ENCODE measurements at regions not wholly inside any gene's neighbourhood (a gene's known extent, or its start where the extent isn't known, plus 50 kb on each side); places are given as distances from the start of the nearest gene placed in this dataset.

DNA sequence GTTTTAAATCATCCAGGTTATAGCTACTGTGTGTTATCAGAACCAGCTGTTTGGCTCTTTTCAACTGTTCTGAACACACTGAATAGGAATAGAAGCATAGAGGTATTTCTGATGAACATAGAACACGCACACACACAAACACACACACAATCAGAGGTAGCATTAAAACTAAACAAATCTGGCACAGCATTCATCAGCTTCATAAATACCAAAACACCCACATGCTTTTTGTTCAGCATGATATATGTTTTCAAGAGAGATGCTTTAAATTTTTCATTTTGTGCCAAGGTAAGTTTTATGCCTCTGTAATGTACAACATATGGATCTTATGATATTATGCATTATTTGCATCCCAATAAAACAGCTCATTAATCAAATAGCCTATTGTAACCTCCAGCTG is 208.6 kb downstream of the GALC start:
- H3K4me3 ChIP-seq (ENCODE audit: insufficient read depth, low read depth, low read length): no peak overlapping the region
- H3K23ac ChIP-seq (ENCODE audit: low read depth, low read length): no peak overlapping the region
- H3K4me2 ChIP-seq (ENCODE audit: low read depth, low read length): no peak overlapping the region
- no peak overlapping the region for H2BK20ac ChIP-seq (ENCODE audit: low read depth, low read length)
- ATAC-seq (ENCODE audit: low read depth): no peak
- no peaks in the 10 kb centered on the region for H3K9me1 ChIP-seq (ENCODE audit: insufficient read depth, low read length)
- no peak overlapping the region for H2AK5ac ChIP-seq (ENCODE audit: low read depth, low read length)
- TF ChIP-seq RCOR1 (IDR thresholded peaks at IDR 0.05; ENCODE audit: insufficient replicate concordance, low read length) (no peak), SMC3 (IDR thresholded peaks at IDR 0.05; ENCODE audit: low read depth, low read length) (no peak), MAFK (IDR thresholded peaks at IDR 0.05; ENCODE audit: low read depth, low read length) (no peak), FOS (IDR thresholded peaks at IDR 0.05; ENCODE audit: low read depth, low read length) (no peak), NFE2L2 (IDR thresholded peaks at IDR 0.05; ENCODE audit: low read depth, low read length) (no peak)
- TF ChIP-seq, protein P1, sequence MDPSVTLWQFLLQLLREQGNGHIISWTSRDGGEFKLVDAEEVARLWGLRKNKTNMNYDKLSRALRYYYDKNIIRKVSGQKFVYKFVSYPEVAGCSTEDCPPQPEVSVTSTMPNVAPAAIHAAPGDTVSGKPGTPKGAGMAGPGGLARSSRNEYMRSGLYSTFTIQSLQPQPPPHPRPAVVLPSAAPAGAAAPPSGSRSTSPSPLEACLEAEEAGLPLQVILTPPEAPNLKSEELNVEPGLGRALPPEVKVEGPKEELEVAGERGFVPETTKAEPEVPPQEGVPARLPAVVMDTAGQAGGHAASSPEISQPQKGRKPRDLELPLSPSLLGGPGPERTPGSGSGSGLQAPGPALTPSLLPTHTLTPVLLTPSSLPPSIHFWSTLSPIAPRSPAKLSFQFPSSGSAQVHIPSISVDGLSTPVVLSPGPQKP (IDR thresholded peaks at IDR 0.05; ENCODE audit: borderline replicate concordance, low read depth, low read length): no peak
- TF ChIP-seq, protein P2, sequence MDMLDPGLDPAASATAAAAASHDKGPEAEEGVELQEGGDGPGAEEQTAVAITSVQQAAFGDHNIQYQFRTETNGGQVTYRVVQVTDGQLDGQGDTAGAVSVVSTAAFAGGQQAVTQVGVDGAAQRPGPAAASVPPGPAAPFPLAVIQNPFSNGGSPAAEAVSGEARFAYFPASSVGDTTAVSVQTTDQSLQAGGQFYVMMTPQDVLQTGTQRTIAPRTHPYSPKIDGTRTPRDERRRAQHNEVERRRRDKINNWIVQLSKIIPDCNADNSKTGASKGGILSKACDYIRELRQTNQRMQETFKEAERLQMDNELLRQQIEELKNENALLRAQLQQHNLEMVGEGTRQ (IDR thresholded peaks at IDR 0.05; ENCODE audit: low read depth, low read length): no peak
- TF ChIP-seq, protein P3, sequence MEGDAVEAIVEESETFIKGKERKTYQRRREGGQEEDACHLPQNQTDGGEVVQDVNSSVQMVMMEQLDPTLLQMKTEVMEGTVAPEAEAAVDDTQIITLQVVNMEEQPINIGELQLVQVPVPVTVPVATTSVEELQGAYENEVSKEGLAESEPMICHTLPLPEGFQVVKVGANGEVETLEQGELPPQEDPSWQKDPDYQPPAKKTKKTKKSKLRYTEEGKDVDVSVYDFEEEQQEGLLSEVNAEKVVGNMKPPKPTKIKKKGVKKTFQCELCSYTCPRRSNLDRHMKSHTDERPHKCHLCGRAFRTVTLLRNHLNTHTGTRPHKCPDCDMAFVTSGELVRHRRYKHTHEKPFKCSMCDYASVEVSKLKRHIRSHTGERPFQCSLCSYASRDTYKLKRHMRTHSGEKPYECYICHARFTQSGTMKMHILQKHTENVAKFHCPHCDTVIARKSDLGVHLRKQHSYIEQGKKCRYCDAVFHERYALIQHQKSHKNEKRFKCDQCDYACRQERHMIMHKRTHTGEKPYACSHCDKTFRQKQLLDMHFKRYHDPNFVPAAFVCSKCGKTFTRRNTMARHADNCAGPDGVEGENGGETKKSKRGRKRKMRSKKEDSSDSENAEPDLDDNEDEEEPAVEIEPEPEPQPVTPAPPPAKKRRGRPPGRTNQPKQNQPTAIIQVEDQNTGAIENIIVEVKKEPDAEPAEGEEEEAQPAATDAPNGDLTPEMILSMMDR (conservative IDR thresholded peaks at IDR 0.05; ENCODE audit: low read depth, low read length): no peak
- intact Hi-C loops (cut with micrococcal nuclease) (no loop called here), in situ Hi-C loops (cut with MboI; ENCODE audit: low sequenced_read_pairs) (no loop called here), dilution Hi-C loops (cut with HindIII; ENCODE audit: low sequenced_read_pairs, unreplicated experiment) (no loop called here)
- H3K18ac ChIP-seq (ENCODE audit: low read depth, low read length): no peak overlapping the region
- no peaks in the 10 kb centered on the region for H3K79me1 ChIP-seq (ENCODE audit: low read depth in 1 of 2, low read length in 2 of 2)
- H4K20me1 ChIP-seq (ENCODE audit: insufficient read depth, low read length): no peaks in the 10 kb centered on the region
- H4K91ac ChIP-seq (ENCODE audit: insufficient read depth, low read depth, low read length): no peak overlapping the region
- peaks cover 13% of the 10 kb centered on the region for H3K9me3 ChIP-seq (ENCODE audit: control insufficient read depth, insufficient read depth, low read length)
- DNase-seq: no peak
- H2BK5ac ChIP-seq (ENCODE audit: low read depth, low read length, poor library complexity, severe bottlenecking): no peak overlapping the region
- no peak overlapping the region for H3K9ac ChIP-seq (ENCODE audit: low read depth, low read length)
- H2AFZ ChIP-seq (replicated peaks; ENCODE audit: low read length, poor library complexity): no peak overlapping the region
- BruUV-seq (replicated peaks): no TSS peak
- H3K27me3 ChIP-seq (ENCODE audit: control insufficient read depth, insufficient read depth, low read length): no peaks in the 10 kb centered on the region
- H3K14ac ChIP-seq (replicated peaks; ENCODE audit: low read depth, low read length): no peak overlapping the region
- H4K5ac ChIP-seq (ENCODE audit: low read depth, low read length): no peak overlapping the region
- H2BK15ac ChIP-seq (ENCODE audit: low read depth, low read length): no peak overlapping the region
- no peak overlapping the region for H3K27ac ChIP-seq (ENCODE audit: insufficient read depth, low read length)
- no peak overlapping the region for H2BK120ac ChIP-seq (ENCODE audit: low read depth, low read length)
- no CpG with 5 or more reads among the region's 1 CpG for WGBS, 2 experiments (ENCODE audit: extremely low coverage in 2 of 2, insufficient read length in 1 of 2)
- ChIA-PET POLR2A (ENCODE audit: unreplicated experiment) (no interaction called here), CTCF (no interaction called here)
- H3K4ac ChIP-seq (ENCODE audit: low read depth, low read length): no peak overlapping the region
- H3K36me3 ChIP-seq (ENCODE audit: control insufficient read depth, insufficient read depth, low read length): no peaks in the 10 kb centered on the region
- no peak overlapping the region for H4K8ac ChIP-seq (ENCODE audit: low read depth in 2 of 2, low read length in 2 of 2)
- no peaks in the 10 kb centered on the region for H3K4me1 ChIP-seq (ENCODE audit: control insufficient read depth, insufficient read depth, low read length)
- H3K56ac ChIP-seq (ENCODE audit: extremely low read depth, insufficient read depth, low read length): no peak overlapping the region
- H2AK9ac ChIP-seq (replicated peaks; ENCODE audit: low read depth, low read length, poor library complexity): no peak overlapping the region

Data from IMR-90 (cell line).